ENCODE measurements at regions not wholly inside any gene's neighbourhood (a gene's known extent, or its start where the extent isn't known, plus 50 kb on each side); places are given as distances from the start of the nearest gene placed in this dataset.
"Not testable (repeated sequence)": the region's sequence is repeated elsewhere in the genome, so short reads cannot be mapped to it uniquely, and the experiment has no call there.

DNA sequence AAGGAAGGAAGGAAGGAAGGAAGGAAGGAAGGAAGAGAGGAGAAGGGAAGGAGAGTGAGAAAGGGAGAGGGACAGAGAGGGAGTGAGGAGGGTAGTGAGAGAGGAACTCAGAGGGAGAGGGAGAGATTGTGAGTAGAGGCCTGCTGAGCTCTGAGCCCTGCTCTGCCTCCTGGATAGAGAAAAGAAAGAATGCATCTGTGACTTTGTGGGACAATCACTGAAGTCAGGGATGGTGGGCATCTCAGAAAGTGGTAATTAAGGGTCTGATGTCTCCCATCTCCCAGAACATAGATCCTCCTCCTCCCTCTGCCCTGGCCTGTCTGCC is 142.9 kb upstream of the BANK1 start:
- ChIA-PET POLR2A (no interaction called here), CTCF (no interaction called here)
- no peak overlapping the region for H3K4me3 ChIP-seq (ENCODE audit: low read depth, low read length)
- TF ChIP-seq, protein P1, sequence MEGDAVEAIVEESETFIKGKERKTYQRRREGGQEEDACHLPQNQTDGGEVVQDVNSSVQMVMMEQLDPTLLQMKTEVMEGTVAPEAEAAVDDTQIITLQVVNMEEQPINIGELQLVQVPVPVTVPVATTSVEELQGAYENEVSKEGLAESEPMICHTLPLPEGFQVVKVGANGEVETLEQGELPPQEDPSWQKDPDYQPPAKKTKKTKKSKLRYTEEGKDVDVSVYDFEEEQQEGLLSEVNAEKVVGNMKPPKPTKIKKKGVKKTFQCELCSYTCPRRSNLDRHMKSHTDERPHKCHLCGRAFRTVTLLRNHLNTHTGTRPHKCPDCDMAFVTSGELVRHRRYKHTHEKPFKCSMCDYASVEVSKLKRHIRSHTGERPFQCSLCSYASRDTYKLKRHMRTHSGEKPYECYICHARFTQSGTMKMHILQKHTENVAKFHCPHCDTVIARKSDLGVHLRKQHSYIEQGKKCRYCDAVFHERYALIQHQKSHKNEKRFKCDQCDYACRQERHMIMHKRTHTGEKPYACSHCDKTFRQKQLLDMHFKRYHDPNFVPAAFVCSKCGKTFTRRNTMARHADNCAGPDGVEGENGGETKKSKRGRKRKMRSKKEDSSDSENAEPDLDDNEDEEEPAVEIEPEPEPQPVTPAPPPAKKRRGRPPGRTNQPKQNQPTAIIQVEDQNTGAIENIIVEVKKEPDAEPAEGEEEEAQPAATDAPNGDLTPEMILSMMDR (IDR thresholded peaks at IDR 0.05; ENCODE audit: low read depth, low read length) = no peak
- no peak for DNase-seq (ENCODE audit: low read depth, low spot score)
- no peaks in the 10 kb centered on the region for H3K9me3 ChIP-seq (ENCODE audit: control insufficient read depth, insufficient read depth, low read length)
- H3K27me3 ChIP-seq (ENCODE audit: control insufficient read depth, insufficient read depth, low read length) = peaks cover 4% of the 10 kb centered on the region
- no peak overlapping the region for H3K27ac ChIP-seq (ENCODE audit: low read depth, low read length)

DNA sequence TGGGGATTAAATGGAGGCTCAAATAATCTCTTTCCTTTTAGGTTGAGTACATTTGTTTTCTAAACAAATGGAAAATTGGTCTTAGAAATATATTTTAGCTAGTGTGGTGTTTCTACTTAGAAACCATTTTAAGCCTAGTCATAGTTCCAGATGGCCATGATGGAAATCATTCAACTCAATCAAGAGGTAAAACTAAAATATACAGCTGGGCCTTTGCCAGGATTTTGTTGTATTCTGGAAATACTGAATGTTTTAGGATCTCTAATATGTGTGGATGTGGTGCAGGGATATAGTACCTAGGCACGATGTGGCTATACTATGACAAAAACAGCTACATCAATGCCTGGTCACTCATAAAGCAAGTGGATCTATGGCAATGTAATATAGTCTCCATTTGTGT is 146.0 kb upstream of the BANK1 start:
- Histone ChIP-seq H3K27me3 (ENCODE audit: control insufficient read depth, insufficient read depth, low read length) (peaks cover 4% of the 10 kb centered on the region), H3K27ac (ENCODE audit: low read depth, low read length) (no peak overlapping the region), H3K4me3 (ENCODE audit: low read depth, low read length) (no peak overlapping the region), H3K9me3 (ENCODE audit: control insufficient read depth, insufficient read depth, low read length) (no peaks in the 10 kb centered on the region)
- POLR2A ChIA-PET = no interaction called here
- CTCF ChIA-PET = interaction anchor here (1.0 kb wide), 1 partner anchor 86 kb away, joined by 3 read pairs; no protein-coding TSS in a partner anchor
- TF ChIP-seq, protein P1 (IDR thresholded peaks at IDR 0.05; ENCODE audit: low read depth, low read length) = no peak
- no peak for DNase-seq (ENCODE audit: low read depth, low spot score)

DNA sequence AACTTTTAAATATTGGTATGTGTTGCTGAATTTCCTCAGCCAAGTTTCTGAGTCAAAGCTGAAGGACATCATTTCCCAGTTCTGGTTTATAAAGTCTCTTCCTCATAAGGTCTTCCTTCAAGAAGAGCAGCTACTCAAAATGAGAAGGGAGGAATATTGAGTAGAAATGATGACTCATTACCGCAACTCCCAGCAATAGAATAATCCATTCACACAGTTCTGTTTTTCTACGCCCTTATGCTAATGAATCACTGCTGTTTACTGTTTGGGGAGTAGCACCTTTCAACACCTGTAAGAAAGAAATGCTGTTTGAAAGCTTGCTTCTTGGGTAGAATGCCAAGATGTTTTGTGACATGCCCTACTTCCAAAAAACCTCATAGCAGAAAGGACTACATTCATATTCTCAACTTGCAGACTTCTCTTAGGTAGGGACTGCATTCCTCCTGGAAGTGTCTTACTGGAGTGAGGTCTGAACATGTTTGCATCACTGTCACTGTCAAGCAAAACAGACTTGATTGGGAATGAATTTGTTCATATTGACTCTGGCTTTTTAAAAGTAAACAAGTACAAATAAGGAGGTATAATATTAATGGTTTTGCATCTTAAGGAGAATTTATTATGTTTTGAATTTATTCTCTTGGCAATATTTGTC is 147.2 kb upstream of the BANK1 start:
- no peaks in the 10 kb centered on the region for H3K9me3 ChIP-seq (ENCODE audit: control insufficient read depth, insufficient read depth, low read length)
- H3K27ac ChIP-seq (ENCODE audit: low read depth, low read length) = no peak overlapping the region
- POLR2A ChIA-PET = no interaction called here
- TF ChIP-seq, protein P1 (IDR thresholded peaks at IDR 0.05; ENCODE audit: low read depth, low read length) = no peak
- no peak for DNase-seq (ENCODE audit: low read depth, low spot score)
- H3K27me3 ChIP-seq (ENCODE audit: control insufficient read depth, insufficient read depth, low read length) = peaks cover 4% of the 10 kb centered on the region
- no peak overlapping the region for H3K4me3 ChIP-seq (ENCODE audit: low read depth, low read length)
- CTCF ChIA-PET = no interaction called here

DNA sequence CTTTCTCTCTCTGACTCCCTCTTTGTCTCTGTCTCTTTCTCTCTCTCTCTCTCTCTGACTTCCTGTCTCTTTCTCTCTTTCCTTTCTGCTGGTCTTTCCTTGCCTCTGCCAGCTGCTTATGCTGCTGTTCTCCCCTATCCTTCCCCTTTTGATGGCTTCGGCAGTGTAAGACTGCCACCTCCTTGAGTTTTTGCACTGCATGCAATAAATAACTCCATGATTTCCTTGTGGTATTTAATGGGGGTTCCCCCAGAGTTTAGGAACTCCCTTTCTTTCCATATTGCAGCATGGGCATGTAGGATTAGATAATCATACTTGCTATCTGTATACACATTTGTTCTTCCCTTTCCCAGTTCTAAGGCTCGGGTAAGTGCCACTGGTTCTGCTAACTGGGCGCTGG is 157.8 kb upstream of the BANK1 start:
- H3K27ac ChIP-seq (ENCODE audit: low read depth, low read length); H3K9me3 ChIP-seq (ENCODE audit: control insufficient read depth, insufficient read depth, low read length); DNase-seq (ENCODE audit: low read depth, low spot score); H3K4me3 ChIP-seq (ENCODE audit: low read depth, low read length); H3K27me3 ChIP-seq (ENCODE audit: control insufficient read depth, insufficient read depth, low read length); POLR2A ChIA-PET; CTCF ChIA-PET: not testable (repeated sequence)

DNA sequence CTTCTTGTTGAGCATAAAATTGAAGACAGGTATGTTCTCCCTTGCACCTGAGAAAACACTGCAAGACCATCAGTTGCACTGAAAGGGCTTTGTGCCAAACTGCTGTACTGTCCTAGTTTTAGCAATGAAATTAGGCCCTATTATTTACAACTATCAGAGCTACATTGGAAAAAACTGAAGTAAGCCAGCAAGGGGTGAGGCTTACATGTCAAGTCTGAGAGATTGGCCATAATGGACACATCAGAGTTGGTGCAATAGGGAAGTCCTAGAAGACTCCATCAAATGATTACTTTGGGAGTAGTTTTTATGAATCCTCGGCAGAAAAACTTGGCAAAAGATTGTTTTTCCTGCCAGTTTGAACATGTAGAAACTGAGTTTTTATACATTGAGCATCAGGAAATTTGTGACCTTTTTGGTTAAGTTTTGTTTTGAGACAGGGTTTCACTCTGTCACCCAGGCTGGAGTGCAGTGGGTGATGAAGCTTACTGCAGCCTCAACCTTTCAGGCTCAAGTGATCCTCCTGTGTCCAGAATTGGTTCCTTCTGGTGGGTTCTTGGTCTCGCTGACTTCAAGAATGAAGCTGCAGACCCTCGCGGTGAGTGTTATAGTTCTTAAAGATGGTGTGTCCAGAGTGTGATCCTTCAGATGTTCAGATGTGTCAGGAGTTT is 160.1 kb upstream of the BANK1 start:
- no peak for DNase-seq (ENCODE audit: low read depth, low spot score)
- TF ChIP-seq, protein P1 (IDR thresholded peaks at IDR 0.05; ENCODE audit: low read depth, low read length) = no peak
- H3K27ac ChIP-seq (ENCODE audit: low read depth, low read length) = no peak overlapping the region
- no peak overlapping the region for H3K4me3 ChIP-seq (ENCODE audit: low read depth, low read length)
- H3K27me3 ChIP-seq (ENCODE audit: control insufficient read depth, insufficient read depth, low read length) = no peaks in the 10 kb centered on the region
- ChIA-PET POLR2A (no interaction called here), CTCF (no interaction called here)
- no peaks in the 10 kb centered on the region for H3K9me3 ChIP-seq (ENCODE audit: control insufficient read depth, insufficient read depth, low read length)
